ENCODE measurements at regions not wholly inside any gene's neighbourhood (a gene's known extent, or its start where the extent isn't known, plus 50 kb on each side); places are given as distances from the start of the nearest gene placed in this dataset.

DNA sequence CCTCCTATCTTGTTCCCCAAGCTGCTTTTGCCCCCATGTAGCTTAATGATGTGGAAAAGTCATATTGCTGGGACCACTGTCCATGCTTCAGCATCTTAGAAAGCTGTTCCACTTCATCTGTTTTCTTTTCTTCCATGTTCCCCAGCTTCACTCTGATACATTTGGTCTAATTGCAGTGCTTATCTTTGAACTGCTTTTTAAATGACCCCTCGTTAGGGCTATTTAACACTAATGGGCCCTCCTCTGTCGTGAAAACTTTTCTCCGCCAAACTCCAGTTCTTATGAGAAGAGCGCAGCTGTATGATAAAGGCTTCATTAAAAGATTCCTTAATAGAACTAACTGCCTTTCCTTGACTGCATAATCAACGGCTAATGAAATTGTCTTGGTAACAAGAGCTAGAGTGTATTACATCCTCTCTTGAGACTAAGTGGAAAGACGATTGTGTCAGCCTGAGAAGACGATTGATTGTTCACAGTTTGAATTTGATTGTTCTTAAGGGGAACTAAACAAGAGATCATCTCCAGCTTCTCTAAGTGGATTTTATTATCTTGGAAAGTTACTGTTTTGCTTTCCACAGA, 165.0 kb upstream of the MTNR1B start:
- no peak for DNase-seq

DNA sequence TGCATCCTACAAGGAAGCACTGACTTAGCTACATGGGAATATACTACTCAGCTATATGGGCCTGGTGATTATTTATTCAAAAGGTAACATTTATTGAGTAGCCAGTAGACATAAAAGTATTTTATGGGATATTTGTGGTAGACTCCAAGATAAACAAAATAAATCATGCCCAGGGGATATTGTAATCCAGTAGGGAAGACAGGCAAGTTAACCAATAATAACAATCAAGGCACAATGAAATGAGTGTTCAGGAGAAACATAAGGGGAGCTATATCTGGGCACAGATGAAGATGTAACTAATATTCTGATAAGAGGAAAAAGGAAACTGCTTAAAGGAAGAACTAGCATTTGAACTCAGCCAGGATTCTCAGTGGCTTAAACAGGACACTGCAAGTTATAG, 161.4 kb upstream of the MTNR1B start:
- DNase-seq, result no peak

DNA sequence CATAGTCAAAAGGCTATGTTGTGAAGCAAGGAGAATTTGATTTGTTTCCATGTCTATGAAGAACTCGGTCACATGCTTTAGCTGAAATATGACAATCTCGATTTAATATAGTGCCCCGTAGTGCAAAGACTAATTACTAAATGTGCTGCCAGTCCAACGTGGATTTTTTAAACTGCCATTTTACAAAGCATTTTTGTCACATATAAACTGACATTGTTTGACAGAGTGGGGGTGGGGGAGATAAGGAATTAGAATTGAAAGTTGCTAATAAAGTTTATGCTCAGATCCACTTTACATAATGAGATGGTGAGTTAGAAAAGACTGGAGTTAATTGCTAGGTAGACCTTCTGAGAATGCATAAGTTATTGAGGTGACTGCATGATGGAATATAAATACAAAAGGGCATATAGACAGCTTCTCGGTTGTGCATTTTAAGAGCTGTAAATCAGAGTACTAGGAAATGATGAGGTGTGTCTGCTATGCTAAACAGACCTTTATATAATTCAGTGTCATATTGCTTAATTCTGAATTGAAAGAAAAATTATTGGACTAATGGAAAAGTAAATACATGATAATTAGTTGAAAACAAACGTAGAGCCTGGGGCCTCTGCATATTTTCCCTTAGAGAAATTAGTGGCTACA, 158.9 kb upstream of the MTNR1B start:
- DNase-seq, result no peak

DNA sequence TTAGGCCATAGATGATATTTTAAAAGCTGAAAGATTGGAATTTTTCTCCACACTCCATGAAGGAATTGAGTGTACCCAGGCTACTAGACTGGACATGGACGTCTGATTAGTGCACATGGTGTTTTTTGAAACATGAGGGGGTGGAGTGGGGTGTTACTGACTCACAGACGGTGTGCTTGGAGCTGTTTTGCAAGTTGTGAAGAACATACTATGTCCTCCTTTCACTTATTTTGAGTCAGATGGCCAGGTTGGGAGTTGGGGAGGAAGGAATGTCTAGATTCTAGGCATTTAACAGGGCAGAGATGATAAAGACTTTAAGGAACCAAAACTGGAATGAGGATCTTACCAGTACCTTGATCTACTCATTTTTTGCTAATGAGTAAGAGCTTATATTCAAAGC, 158.1 kb upstream of the MTNR1B start:
- no peak for DNase-seq

DNA sequence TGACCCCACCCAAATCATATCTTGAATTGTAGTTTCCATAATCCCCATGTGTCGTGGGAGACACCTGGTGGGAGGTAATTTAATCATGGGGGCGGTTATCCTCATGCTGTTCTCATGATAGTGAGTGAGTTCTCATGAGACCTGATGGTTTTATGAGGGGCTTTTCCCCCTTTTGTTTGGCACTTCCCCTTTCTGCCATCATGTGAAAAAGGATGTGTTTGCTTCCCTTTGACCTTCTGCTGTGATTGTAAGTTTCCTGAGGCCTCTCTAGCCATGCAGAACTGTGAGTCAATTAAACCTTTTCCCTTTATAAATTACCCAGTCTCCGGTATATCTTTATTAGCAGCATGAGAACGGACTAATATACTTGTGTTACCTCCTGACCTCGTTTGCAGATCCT, 156.6 kb upstream of the MTNR1B start:
- no peak for DNase-seq

DNA sequence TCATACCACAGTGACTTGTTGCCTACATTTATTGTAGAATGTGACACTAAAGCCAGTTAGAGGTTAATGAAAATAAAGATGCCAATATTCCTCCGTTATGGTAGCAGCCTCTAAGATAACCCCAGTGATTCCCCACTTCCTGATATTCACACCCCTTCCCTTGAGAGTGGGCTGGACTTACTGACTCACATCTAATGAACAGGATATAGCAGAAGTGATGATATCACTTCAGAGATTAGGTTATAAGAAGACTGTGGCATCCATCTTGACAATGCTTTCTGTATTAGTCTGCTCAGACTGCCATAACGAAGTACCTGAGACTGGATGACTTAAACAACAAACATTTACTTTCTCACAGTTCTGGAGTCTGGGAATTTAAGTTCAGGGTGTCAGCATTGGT, 149.6 kb upstream of the MTNR1B start:
- DNase-seq, result no peak

DNA sequence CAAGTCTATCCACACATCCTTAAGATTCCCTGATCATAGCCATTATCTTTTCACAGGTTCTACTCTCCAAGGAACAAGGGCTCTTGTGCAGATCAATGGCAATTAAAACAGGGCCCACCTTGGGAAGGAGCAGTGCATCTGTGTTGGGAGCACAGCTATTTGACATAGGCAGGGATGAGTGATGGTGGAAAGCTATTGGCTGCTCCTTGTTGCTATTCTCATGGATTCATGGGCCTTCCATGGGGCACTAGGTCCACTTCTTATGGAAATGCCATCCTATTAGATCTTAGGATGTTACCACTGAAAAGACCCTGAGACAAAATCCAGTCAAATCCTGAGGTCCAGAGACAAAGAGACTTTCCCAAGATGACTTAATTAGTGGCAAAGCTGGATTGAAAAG, 148.6 kb upstream of the MTNR1B start:
- no peak for DNase-seq

DNA sequence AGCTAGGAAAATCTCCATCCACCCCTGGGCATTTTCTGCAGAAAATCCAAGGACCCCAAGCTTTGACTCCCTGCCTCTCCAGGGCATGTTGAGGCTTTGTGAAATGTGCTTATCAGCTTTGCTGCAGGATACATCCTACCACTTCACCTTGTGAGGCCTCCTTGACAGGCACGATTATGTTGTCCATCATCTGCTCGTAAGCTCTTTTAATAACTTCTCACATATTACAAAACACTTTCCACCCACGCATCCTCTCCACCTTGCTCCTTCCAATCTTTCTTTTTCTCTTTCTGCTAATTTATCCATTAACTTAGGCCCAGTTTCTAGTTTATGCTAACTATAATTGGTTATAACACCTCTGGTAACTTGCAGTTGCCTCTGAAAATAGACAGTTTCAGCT, 147.0 kb upstream of the MTNR1B start:
- DNase-seq, result no peak

DNA sequence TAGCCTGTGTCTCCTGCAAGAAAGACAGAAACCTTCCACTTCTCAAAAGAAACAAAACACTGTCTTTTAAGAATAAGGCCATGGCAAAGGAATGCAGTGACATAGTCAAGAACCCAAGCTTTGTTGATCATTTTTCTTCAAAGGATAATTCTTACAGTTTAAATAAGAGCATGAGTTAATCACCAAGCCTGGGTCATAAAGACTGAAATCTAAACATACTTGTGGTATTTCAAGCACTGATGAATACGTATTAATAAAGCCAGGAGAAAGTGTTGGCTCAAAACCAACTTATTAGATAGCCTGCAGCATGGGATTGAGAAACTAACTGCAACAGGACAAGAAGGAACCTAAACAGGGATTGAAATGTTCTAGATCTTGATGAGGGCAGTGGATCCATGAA, 143.3 kb upstream of the MTNR1B start:
- DNase-seq, result no peak

DNA sequence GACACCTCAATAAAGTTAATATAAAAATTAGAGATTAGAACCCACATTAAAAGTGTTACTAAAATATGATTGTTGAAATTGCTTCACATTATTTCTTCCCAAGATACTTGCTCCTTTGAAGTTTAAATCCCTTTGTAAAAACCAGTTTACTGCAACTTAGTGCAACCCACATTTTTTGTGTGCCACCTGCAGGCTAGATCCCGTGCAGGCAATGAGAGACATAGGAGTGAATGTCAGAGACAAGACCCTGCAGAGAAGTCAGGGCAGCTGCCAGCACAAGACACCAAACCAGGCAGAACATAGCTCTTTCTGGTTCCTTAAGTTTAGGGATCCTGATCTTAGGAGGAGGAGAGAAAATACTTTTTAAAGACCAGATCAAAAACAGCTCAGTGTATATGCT, 142.8 kb upstream of the MTNR1B start:
- no peak for DNase-seq

DNA sequence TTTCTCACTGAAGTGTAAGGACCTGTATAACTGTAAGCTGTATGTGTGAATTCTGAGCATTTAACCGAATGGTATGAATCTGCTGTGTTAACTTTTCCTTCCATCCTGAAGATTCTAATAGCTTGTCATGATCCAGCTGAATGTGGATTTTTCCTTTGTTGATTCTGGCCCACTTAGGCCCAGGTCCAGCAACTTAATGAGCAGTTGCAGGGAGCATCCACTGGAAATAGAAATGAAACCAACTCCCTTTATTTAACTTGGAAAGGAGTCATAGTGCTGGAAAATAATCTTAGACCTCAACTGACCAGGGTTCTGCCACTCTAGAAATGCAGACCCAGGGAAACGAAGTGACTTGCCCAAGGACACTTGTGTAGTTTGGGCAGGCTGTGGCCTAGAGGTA, 142.3 kb upstream of the MTNR1B start:
- DNase-seq, result no peak

DNA sequence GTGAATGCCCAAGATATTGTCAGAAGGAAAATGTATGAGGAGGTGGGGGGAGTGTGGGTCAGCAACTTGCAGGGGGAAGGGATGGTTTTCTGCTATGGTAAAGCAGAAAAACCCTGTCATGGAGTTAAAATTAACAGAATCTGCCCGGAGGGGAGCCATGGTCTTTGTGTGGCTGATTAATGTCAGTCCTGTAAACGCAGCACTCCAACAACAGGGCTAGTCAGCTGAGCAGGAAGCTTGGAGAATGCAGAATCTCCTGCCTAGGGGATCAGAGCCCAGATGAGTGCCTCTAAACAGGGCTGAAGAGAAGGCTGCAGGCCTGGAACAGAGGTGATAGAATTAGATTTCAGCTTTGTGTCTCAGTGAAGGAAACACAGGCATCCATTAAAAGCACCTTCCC, 140.9 kb upstream of the MTNR1B start:
- no peak for DNase-seq

DNA sequence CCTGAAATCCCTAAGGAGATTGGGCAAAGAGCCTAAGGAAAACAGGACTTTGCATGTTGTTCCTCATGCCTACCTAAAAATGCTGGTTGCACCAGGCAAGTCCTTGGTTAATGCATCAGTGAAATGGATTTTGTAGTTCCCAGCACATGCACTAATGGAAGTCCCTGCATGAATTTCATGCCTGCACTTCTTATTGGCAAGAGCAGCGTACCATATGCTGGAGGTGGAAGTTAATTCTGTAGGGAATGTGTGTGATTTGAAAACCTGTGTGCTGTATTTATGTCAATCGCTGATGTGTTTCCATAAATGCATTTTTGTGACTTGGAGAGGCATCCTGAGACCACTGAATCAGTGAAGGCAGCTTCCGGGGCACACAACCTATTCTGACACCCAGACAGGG, 140.3 kb upstream of the MTNR1B start:
- DNase-seq, result no peak

DNA sequence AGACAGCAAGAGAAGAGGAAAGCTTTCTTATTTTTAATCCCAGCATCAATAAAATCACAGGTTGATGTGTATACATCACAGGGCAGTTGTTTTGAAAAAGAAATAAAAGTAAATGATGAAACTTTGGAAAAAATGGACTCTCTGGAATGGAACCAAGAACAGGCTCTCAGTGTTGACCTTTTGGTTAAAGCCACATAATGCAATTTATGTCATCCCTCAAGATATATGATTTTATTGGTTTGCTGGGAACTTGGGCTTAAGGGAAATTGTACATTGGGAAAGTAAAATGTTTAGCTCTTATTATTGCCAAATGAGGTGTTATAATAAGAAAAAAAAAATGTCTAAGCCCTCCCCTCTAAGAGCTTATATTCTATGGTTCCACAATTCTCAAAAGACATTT, 139.8 kb upstream of the MTNR1B start:
- no peak for DNase-seq

DNA sequence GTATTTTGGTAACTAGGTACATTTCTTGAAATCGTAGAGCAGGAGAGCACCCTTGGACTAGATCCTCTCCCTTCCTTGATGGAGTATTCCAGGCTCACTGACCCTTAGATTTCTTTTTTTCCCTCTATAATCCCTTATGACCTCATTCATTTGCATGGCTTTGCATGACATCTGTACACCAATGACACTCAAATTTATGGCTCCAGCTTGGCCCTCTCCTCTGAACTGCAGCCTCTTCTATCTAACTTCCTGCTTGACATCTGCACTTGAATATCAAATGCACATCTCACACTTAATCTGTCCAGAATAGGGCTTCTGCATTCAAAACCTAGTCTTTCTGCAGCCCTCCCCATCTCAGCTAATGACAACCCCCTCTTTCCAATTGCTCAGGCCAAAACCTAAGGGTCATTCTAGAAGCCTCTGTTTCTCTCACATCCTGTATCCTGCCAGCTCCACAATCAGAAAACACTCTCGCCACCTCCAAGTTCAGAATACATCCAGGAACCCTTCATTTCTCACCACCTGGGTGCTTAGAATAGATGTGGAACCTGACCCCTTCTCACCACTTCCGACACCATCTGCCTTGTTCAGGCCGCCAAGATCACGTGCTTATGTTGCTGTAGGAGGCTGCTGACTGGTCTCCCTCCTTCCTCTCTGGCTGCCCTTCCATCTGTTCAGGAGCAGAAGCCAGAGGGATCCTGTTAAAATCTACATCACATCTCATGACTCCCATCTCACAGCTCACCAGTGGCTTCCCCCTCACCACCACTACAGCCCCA, 138.9 kb upstream of the MTNR1B start:
- no peak for DNase-seq

DNA sequence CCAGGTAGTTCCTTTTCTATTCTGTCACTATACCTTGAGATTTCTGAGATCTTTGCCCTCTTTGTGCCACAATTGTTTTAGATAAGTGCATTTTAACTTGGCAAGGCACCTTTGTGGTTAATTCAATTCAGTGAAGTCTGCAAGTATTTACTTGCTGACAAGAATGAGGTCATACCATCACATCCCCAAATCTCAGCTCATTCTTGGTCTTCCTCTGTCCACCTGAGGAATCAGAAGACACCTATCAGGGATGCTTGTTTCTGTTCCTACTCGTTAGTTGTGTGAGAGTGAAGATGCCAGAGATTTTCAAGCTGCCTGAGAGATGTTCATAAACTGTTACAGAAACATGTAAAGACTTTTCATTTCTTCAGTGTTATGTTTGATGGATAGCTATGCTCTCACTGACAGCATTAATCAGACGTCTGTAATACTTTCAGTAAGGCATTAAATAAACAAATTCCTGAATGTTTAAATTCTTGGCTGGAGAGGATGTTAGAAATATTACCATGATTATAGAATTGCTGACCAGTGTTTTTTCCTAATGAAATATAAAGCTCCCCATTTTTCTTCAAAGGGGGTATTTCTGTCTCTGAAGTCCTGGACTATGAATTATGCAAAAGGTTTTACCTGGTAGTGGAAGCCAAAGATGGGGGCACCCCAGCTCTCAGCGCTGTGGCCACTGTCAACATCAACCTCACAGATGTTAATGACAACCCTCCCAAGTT, 135.0 kb upstream of the MTNR1B start:
- DNase-seq, result no peak

DNA sequence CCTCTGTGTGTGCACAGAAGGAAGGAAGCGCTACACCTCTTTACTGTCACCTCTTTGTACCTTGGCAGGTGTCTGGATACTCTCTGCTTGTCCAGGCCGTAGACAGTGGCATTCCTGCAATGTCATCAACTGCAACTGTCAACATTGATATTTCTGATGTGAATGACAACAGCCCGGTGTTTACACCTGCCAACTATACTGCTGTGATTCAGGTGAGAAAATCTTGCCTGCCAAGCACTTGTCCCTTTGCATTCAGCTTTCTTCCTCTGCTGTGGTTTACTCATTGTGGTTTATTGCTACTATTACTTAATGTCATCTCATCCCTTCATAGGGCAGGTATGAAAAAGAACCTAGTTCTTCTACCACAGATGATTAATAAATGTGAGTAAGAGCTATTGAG, 131.9 kb upstream of the MTNR1B start:
- DNase-seq, result no peak

DNA sequence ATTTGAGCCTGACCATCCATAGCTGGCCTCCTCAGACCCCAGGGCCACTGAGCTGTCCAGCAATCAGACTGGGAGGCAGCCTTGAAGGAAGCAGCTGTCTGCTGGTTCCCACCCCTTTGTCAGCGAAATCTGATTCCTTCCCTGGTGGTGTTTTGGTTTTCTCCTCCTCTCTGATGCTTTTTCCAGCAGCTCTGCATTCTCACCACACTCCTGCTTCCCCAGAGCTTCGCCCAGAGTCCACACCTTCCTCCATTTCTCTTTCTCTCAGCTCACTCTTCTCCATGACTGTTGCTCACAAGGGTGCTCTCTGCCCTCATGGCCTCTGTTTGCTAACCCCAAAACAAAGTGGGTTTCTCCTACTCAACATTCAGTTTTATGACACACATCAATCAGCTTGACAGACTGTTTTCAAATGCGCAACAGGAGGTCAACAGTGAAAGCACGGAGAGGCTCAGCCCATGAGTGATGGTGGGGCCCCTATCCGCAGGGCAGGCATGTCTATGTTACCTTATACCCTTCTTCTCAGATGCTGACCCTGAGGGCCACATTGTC, 130.6 kb upstream of the MTNR1B start:
- DNase-seq, result peak; percentile 50 to 67

DNA sequence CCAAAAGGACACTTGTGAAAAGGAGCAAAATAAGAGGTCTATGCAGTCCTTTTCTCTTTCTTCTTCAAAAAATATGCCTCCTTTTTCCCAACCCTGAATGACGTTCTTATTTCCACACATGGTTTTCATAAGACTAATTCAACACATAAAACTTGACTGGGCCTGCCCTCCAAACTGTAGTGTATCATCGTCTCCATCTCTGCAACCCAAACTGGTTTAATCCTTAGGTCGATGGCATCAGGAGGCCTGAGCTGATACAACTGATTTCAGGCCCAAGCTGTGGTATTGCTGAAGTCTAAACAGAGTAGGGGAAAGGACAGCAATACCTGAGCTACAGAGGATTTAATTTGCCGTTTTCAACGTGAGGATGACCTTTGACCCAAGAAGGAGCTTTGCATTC, 130.0 kb upstream of the MTNR1B start:
- DNase-seq, result no peak

DNA sequence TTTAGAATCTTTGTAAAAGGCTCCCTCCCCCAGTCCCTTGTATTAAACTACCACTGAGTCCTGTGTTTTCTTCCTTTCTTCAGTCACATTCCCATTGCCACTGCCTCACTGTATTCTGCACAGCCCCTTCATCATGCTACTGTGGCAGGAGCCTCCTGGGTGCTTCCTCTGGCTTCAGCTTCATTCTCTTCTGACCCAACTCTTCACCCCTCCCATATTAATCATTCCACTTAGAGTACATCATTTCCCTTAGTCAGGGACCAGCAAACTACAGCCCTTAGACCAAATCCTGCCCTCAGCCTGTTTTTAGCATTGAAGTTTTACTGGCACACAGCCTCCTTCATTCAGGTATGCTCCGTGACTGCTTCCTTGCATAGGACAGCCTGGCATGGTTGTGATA, 127.7 kb upstream of the MTNR1B start:
- no peak for DNase-seq

DNA sequence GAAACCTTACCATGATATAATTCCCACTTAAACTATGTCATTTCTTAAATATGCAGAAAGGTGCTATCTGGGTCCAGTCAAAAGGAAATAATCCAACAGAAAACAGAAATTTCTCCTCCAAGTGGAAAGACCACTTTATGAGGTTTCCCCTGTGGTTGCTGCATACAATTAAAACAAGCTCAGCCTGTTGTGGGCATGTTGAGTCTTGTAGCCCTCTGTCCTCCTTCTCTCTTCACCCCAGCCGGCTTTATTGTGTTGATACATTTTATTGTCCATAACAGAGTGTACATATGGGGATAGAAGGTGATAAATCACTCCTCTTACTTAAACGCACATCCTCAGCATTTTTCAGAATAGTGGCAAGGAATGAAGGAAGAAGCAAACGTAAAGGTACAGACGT, 126.0 kb upstream of the MTNR1B start:
- peak in 1 of 2 experiments; percentile 4 for DNase-seq

DNA sequence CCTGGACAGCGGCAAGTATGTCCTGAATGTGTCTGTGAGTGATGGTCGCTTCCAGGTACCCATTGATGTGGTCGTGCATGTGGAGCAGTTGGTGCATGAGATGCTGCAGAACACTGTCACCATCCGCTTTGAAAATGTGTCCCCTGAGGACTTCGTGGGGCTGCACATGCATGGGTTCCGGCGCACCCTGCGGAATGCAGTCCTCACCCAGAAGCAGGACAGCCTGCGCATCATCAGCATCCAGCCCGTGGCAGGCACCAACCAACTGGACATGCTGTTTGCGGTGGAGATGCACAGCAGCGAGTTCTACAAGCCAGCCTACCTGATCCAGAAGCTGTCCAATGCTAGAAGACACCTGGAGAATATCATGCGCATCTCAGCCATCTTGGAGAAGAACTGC, 125.3 kb upstream of the MTNR1B start:
- DNase-seq, result no peak

DNA sequence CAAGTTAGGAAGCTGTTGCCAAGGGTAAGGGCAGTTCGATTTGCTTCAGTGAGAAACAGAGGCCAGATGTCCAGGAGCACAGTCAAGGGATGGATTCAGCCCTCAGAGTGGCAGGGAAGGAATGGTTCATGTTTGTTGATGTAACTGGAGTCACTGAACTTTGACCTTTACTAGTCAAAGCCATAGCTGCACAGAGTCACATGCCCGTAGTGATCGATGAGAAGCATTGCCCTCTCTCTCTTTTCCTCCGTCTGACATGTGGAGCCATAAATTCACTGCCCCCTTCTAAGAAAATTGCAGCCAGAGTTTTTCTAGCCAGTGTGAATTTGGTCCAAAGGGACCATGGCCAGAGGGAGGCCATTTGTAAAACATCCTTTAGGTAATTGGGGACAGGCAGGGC, 124.1 kb upstream of the MTNR1B start:
- DNase-seq, result no peak

DNA sequence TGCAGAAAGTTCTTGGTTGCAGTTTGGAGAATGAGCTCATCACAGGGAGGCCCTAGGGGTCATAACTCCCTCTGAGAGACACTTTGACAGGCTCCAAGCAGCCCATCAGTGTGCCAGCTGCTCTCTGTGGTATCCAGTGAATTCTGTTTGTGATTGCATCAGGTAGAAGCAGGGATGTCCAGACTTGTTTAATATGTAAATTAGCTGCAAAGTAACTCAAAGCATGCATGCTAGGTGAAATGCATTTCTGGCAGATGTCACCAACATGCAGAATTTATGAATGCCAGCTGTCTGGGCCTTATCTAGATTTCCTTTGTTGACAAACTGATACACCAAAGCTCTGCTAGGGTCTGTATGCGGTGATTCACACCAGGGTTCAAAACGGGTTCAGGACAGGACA, 123.6 kb upstream of the MTNR1B start:
- no peak for DNase-seq
